ENCODE measurements at regions not wholly inside any gene's neighbourhood (a gene's known extent, or its start where the extent isn't known, plus 50 kb on each side); places are given as distances from the start of the nearest gene placed in this dataset.
"Not testable (repeated sequence)": the region's sequence is repeated elsewhere in the genome, so short reads cannot be mapped to it uniquely, and the experiment has no call there.

DNA sequence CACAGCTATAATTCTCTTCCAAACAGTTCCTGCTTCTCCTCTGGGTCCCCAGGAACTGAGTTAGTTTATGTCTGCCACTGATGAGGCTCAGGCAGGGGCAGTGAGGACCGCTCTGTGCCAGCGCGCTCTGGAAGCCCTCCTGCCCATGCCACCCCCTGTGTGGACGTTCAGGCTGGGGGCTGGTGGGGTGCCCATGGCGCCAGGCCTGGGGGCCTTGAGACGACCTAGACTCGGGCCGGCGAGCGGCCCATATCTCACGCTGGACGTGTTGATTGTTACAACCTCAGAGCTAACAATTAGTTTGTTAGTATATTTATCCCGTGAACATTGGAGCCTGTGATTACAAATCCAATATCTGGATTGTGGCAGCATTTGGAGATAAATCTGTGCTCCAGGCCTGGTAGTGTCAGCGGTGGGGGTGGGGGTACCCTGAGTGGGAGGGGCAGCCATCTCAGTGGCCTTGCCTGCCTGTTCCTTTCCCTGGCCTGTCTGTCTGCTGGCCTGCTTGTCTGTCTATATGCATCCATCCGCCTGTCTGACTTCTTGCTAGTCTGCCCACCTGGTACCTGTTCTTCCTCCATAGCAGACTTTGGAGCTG is 256.5 kb upstream of the MVB12B start:
- no peak overlapping the region for H3K4me3 ChIP-seq (ENCODE audit: low read depth, low read length)
- TF ChIP-seq, protein P1, sequence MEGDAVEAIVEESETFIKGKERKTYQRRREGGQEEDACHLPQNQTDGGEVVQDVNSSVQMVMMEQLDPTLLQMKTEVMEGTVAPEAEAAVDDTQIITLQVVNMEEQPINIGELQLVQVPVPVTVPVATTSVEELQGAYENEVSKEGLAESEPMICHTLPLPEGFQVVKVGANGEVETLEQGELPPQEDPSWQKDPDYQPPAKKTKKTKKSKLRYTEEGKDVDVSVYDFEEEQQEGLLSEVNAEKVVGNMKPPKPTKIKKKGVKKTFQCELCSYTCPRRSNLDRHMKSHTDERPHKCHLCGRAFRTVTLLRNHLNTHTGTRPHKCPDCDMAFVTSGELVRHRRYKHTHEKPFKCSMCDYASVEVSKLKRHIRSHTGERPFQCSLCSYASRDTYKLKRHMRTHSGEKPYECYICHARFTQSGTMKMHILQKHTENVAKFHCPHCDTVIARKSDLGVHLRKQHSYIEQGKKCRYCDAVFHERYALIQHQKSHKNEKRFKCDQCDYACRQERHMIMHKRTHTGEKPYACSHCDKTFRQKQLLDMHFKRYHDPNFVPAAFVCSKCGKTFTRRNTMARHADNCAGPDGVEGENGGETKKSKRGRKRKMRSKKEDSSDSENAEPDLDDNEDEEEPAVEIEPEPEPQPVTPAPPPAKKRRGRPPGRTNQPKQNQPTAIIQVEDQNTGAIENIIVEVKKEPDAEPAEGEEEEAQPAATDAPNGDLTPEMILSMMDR (IDR thresholded peaks at IDR 0.05; ENCODE audit: borderline replicate concordance, insufficient read depth, low read depth, low read length) = no peak

DNA sequence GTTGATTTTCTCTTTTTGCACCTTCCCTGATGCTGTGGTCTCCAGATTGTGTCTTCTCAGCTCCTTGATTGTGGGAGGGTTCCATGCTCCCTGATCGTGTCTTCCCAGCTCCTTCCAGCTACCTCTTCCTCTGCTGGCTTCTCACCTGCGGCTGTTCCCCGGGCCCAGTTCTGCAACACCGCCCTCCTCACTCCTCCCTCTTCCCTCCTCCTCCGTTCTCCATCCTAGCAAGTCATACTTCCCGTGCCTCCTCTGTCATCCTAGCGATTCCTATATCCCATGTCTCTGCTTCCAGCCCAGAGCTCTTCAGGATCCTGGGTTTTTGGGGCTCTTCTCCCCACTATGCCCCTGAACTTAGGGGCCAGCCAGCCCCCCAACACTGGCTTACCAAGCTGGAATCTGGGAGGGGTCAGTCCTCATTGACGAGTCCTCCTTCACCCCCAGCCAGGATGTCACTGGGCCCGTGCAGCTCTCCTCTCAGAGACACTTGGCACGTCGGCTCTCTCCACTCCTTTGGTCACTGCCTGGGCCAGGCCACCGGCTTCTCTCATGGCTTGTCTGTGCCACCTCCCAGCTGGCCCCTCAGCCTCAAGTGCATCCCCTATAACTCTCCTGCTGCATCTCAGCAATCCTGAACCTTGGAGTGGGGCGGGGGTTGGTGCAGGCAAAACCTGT is 255.4 kb upstream of the MVB12B start:
- no peak overlapping the region for H3K4me3 ChIP-seq (ENCODE audit: low read depth, low read length)
- TF ChIP-seq, protein P1 (IDR thresholded peaks at IDR 0.05; ENCODE audit: borderline replicate concordance, insufficient read depth, low read depth, low read length) = no peak

DNA sequence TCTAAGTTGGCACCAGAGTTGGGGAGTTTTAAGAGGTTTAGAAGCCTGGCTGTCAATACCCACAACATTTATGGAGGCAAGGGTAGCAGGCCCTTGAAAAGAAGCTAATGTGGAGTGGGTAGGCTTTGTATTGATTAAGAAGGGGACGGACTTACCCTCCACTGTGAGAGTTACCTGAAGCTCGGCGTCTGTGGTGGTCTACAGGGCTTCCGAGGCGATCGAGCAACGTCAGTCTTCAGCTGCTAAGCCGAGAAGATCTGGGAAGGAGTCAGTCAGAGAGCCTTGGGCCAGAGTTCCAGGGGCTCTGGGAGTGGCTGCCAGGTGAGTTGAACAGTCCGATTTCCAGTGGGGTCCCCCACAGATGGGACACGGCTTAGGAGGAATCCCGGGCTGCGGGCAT is 249.0 kb upstream of the MVB12B start:
- not testable (repeated sequence) for H3K4me3 ChIP-seq (ENCODE audit: low read depth, low read length)

DNA sequence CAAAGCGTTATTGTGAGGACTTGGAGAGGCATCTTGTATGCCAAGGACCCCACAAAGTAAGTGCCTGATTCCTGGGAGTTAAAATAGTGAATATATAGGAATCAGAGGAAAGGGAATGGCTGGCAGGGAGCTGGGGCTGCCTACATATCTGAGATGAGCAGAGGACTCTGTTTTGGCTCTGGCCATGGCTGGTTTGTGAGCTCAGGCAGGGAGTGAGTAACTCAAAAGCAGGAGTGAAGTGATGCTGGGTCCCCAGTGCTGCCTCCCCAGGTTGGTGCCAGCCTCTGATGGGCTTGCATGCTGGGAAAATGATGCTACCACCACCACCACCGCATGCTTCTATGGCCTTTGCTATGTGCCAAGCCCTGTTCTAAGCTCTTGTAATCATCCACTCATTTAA is 246.0 kb upstream of the MVB12B start:
- TF ChIP-seq, protein P1 (IDR thresholded peaks at IDR 0.05; ENCODE audit: borderline replicate concordance, insufficient read depth, low read depth, low read length) = no peak
- no peak overlapping the region for H3K4me3 ChIP-seq (ENCODE audit: low read depth, low read length)

DNA sequence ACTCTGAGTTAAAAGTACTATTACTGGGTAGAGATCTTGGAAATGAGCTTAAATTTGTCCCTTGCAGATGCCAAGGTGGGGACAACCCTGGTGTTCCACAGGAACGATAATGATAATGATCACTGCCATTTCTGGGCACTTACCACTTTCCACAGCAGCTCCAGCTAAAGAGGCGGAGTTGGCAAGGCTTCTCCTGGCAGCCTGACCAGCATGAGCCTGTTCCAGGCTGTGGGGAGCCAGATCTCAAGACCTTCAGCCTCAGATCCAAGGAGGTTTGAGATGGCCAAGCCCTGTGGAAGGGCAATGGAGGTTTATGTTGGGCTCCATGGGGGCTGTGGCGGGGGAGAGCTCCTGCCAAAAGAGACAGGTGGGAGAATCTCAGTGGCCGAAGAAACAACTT is 244.9 kb upstream of the MVB12B start:
- TF ChIP-seq, protein P1 (IDR thresholded peaks at IDR 0.05; ENCODE audit: borderline replicate concordance, insufficient read depth, low read depth, low read length) = no peak
- no peak overlapping the region for H3K4me3 ChIP-seq (ENCODE audit: low read depth, low read length)

DNA sequence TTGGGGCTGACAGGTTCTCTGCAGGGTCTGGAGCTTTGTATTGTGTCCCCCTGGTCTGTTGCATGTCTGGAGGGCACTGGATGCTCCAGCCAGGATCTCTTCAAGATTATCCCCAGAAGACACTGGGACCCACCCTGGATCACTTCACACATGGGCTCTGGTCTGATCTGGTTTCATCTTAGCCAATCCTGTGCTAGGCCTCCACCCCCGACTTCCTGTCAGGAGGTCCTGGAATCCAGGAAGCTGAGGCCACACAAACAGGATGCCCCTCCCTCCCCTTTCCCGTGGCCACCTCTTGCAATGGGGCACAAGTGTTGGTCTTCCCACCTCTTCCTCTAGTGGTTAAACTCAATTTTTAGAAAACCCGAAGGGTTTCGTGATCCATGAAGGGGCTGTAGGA is 242.6 kb upstream of the MVB12B start:
- TF ChIP-seq, protein P1 (IDR thresholded peaks at IDR 0.05; ENCODE audit: borderline replicate concordance, insufficient read depth, low read depth, low read length) = no peak
- H3K4me3 ChIP-seq (ENCODE audit: low read depth, low read length) = no peak overlapping the region

DNA sequence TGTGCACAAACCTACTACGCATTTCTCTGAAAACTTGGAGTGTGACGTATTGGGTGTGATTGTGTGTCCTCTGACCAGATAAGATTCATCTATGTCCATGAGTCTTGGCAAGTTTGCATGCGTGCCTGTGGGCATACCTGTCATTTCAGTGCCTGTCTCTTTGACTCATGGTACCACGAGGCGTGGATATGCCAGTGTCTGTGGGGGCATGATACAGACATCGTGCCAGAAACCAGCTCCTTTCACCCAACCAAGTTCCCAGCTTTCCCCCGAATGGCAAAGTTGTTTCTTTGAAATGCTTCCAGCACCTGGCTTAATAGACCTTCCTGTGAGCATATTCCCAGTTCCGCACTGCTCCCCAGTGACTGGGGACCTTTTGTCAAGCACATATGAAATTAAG is 241.9 kb upstream of the MVB12B start:
- H3K4me3 ChIP-seq (ENCODE audit: low read depth, low read length) = no peak overlapping the region
- TF ChIP-seq, protein P1 (IDR thresholded peaks at IDR 0.05; ENCODE audit: borderline replicate concordance, insufficient read depth, low read depth, low read length) = no peak

All from GM12875 (cell line).